HT1080 (cell line): ENCODE measurements at regions not wholly inside any gene's neighbourhood (a gene's known extent, or its start where the extent isn't known, plus 50 kb on each side); places are given as distances from the start of the nearest gene placed in this dataset. TPM values are rescaled to one million over a fixed set of nuclear protein-coding genes. Genes with fewer than 3 reads are reported as not detected.

ENCODE experiments used
- small RNA-seq: library from RNA; depleted of rRNA; stranded (forward); fragments of <200 nt; gene quantifications from one replicate; pipeline ENCODE3, GENCODE V24; 2014

Small RNA genes lying in the stretch of these regions (small RNA-seq; reads per million reads assigned to genes)
- gene MIR1268A: not detected
